ENCODE measurements at regions not wholly inside any gene's neighbourhood (a gene's known extent, or its start where the extent isn't known, plus 50 kb on each side); places are given as distances from the start of the nearest gene placed in this dataset.

- no peak for DNase-seq (ENCODE audit: low read depth in 3 of 3, low spot score in 2 of 3)
Observed at GRCh38 chr4:71236226-71236625, 102.6 kb upstream of the SLC4A4 start.

GRCh38 chr4:71237641-71238040, 101.2 kb upstream of the SLC4A4 start:
- DNase-seq (ENCODE audit: low read depth in 3 of 3, low spot score in 2 of 3) = no peak

GRCh38 chr4:71239365-71239764, 99.5 kb upstream of the SLC4A4 start:
- no peak for DNase-seq (ENCODE audit: low read depth in 3 of 3, low spot score in 2 of 3)

- no peak for DNase-seq (ENCODE audit: low read depth in 3 of 3, low spot score in 2 of 3)
Observed at GRCh38 chr4:71240094-71240493, 98.7 kb upstream of the SLC4A4 start.

GRCh38 chr4:71241501-71242288, 97.1 kb upstream of the SLC4A4 start:
- DNase-seq (ENCODE audit: low read depth in 3 of 3, low spot score in 2 of 3) = no peak

- DNase-seq (ENCODE audit: low read depth in 3 of 3, low spot score in 2 of 3) = no peak
Observed at GRCh38 chr4:71243091-71243833, 95.6 kb upstream of the SLC4A4 start.

- no peak for DNase-seq (ENCODE audit: low read depth in 3 of 3, low spot score in 2 of 3)
Observed at GRCh38 chr4:71247706-71248105, 91.1 kb upstream of the SLC4A4 start.

GRCh38 chr4:71251261-71251660, 87.6 kb upstream of the SLC4A4 start:
- no peak for DNase-seq (ENCODE audit: low read depth in 3 of 3, low spot score in 2 of 3)

GRCh38 chr4:71253545-71253944, 85.3 kb upstream of the SLC4A4 start:
- DNase-seq (ENCODE audit: low read depth in 3 of 3, low spot score in 2 of 3) = no peak

- DNase-seq (ENCODE audit: low read depth in 3 of 3, low spot score in 2 of 3) = no peak
Observed at GRCh38 chr4:71254451-71255012, 84.3 kb upstream of the SLC4A4 start.

GRCh38 chr4:71255976-71256375, 82.8 kb upstream of the SLC4A4 start:
- DNase-seq (ENCODE audit: low read depth in 3 of 3, low spot score in 2 of 3) = no peak

GRCh38 chr4:71257761-71258160, 81.1 kb upstream of the SLC4A4 start:
- no peak for DNase-seq (ENCODE audit: low read depth in 3 of 3, low spot score in 2 of 3)

GRCh38 chr4:71258323-71258722, 80.5 kb upstream of the SLC4A4 start:
- DNase-seq (ENCODE audit: low read depth in 3 of 3, low spot score in 2 of 3) = no peak

- no peak for DNase-seq (ENCODE audit: low read depth in 3 of 3, low spot score in 2 of 3)
Observed at GRCh38 chr4:71259280-71259679, 79.5 kb upstream of the SLC4A4 start.

- DNase-seq (ENCODE audit: low read depth in 3 of 3, low spot score in 2 of 3) = no peak
Observed at GRCh38 chr4:71259911-71260331, 78.9 kb upstream of the SLC4A4 start.

- DNase-seq (ENCODE audit: low read depth in 3 of 3, low spot score in 2 of 3) = no peak
Observed at GRCh38 chr4:71260544-71260943, 78.3 kb upstream of the SLC4A4 start.

GRCh38 chr4:71261001-71261400, 77.8 kb upstream of the SLC4A4 start:
- no peak for DNase-seq (ENCODE audit: low read depth in 3 of 3, low spot score in 2 of 3)

GRCh38 chr4:71261633-71262121, 77.1 kb upstream of the SLC4A4 start:
- DNase-seq (ENCODE audit: low read depth in 3 of 3, low spot score in 2 of 3) = no peak

GRCh38 chr4:71262161-71262560, 76.7 kb upstream of the SLC4A4 start:
- no peak for DNase-seq (ENCODE audit: low read depth in 3 of 3, low spot score in 2 of 3)

- no peak for DNase-seq (ENCODE audit: low read depth in 3 of 3, low spot score in 2 of 3)
Observed at GRCh38 chr4:71266090-71266794, 72.6 kb upstream of the SLC4A4 start.

GRCh38 chr4:71267244-71267643, 71.6 kb upstream of the SLC4A4 start:
- no peak for DNase-seq (ENCODE audit: low read depth in 3 of 3, low spot score in 2 of 3)
